ENCODE measurements at regions not wholly inside any gene's neighbourhood (a gene's known extent, or its start where the extent isn't known, plus 50 kb on each side); places are given as distances from the start of the nearest gene placed in this dataset.

DNA sequence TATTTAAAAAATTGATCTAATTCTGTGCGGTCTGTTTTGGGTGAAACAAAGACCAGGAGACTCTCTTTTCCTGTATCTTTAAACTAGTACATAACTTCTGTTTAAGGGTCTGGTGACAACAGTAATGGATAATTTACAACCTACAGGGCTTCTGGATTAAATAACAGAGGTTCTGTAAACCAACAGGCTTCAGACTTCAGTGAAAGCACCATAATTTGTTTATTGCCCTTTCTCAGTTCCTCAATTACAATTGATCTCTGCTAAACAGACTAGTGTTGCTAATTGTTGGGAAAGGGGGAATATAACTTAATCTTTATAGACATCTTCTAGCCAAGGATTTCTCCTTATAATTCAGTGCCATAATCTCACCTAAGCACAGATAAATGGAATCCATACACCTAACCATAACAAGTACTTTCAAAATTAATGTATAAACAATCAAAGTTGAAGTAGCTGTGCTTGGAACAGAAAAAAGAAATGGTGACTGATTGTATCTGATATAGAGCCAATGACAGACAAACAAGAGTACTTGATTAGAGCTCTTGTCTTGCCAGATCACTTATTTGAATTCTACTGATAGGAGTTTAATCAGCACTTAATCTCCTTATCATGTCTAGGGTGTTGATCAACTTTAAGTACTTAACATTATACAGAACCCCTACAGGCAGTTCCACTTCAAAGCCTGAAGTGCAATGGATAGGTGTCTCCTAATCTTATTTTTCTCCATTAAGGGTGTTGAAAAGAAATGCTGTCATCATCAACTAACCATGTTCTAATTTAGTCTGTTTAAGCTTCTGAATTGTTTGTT is 536.0 kb downstream of the NR2F1-AS1 start:
- no TSS peak for BruUV-seq (replicated peaks)
- POLR2A ChIA-PET: no interaction called here
- DNase-seq (ENCODE audit: low read depth, low spot score) (no peak), FAIRE-seq (no peak)
- CTCF ChIA-PET: interaction anchor here (0.9 kb wide), 1 partner anchor 22 kb away, joined by 3 read pairs; no protein-coding TSS in a partner anchor
- intact Hi-C loops (cut with micrococcal nuclease): no loop called here
- no peaks in the 10 kb centered on the region for H3K36me3 ChIP-seq (ENCODE audit: control insufficient read depth in 2 of 2, extremely low read depth in 1 of 2, insufficient read depth in 2 of 2, low read length in 2 of 2)
- no peaks in the 10 kb centered on the region for H3K9me1 ChIP-seq (replicated peaks; ENCODE audit: control insufficient read depth, extremely low read depth, insufficient read depth, low read length)
- dilution Hi-C loops (cut with MboI; ENCODE audit: extremely low pct_ligation_motif_present, low sequenced_read_pairs): no loop called here
- H3K9ac ChIP-seq (replicated peaks; ENCODE audit: extremely low read depth, insufficient read depth, low read length): no peak overlapping the region
- H3K27me3 ChIP-seq (ENCODE audit: control insufficient read depth in 2 of 2, insufficient read depth in 2 of 2, low read length in 2 of 2): no peaks in the 10 kb centered on the region
- TF ChIP-seq GATA2 (IDR thresholded peaks at IDR 0.05; ENCODE audit: insufficient read depth, insufficient read length, low read depth, low read length) (no peak), JUN (IDR thresholded peaks at IDR 0.05; ENCODE audit: borderline replicate concordance, insufficient read depth, insufficient read length, low read depth) (no peak), POLR2A (IDR thresholded peaks at IDR 0.05; ENCODE audit: low read depth, low read length) (no peak), MYC (IDR thresholded peaks at IDR 0.05; ENCODE audit: low read depth, low read length) (no peak), EZH2 (IDR thresholded peaks at IDR 0.05; ENCODE audit: borderline replicate concordance, low read depth, low read length, severe bottlenecking) (no peak), FOS (IDR thresholded peaks at IDR 0.05; ENCODE audit: borderline replicate concordance, insufficient read depth, low read length) (no peak), POLR2AphosphoS5 (IDR thresholded peaks at IDR 0.05; ENCODE audit: insufficient read depth, low read depth, low read length) (no peak)
- TF ChIP-seq, protein P1, sequence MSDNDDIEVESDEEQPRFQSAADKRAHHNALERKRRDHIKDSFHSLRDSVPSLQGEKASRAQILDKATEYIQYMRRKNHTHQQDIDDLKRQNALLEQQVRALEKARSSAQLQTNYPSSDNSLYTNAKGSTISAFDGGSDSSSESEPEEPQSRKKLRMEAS (IDR thresholded peaks at IDR 0.05; ENCODE audit: insufficient read depth, insufficient read length): no peak
- TF ChIP-seq, protein P2, sequence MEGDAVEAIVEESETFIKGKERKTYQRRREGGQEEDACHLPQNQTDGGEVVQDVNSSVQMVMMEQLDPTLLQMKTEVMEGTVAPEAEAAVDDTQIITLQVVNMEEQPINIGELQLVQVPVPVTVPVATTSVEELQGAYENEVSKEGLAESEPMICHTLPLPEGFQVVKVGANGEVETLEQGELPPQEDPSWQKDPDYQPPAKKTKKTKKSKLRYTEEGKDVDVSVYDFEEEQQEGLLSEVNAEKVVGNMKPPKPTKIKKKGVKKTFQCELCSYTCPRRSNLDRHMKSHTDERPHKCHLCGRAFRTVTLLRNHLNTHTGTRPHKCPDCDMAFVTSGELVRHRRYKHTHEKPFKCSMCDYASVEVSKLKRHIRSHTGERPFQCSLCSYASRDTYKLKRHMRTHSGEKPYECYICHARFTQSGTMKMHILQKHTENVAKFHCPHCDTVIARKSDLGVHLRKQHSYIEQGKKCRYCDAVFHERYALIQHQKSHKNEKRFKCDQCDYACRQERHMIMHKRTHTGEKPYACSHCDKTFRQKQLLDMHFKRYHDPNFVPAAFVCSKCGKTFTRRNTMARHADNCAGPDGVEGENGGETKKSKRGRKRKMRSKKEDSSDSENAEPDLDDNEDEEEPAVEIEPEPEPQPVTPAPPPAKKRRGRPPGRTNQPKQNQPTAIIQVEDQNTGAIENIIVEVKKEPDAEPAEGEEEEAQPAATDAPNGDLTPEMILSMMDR (IDR thresholded peaks at IDR 0.05; ENCODE audit: extremely low read depth in 1 of 2, insufficient read depth in 1 of 2, low read depth in 1 of 2, low read length in 2 of 2): no peak
- no peaks in the 10 kb centered on the region for H3K79me2 ChIP-seq (ENCODE audit: control insufficient read depth, insufficient read depth, low read length)
- no peak overlapping the region for H2AFZ ChIP-seq (ENCODE audit: low read depth, low read length)
- H3K27ac ChIP-seq (ENCODE audit: insufficient read depth, low read depth, low read length): no peak overlapping the region
- no peaks in the 10 kb centered on the region for H4K20me1 ChIP-seq (replicated peaks; ENCODE audit: control insufficient read depth, extremely low read depth, insufficient read depth, low read length)
- no peaks in the 10 kb centered on the region for H3K4me1 ChIP-seq (ENCODE audit: control insufficient read depth, extremely low read depth, insufficient read depth, low read length)
- H3K4me2 ChIP-seq (ENCODE audit: insufficient read depth, low read length): no peak overlapping the region
- no peak overlapping the region for H3K4me3 ChIP-seq (replicated peaks in 1 of 3; ENCODE audit: insufficient read depth in 1 of 3, low read depth in 1 of 3, low read length in 3 of 3)
- H3K9me3 ChIP-seq (replicated peaks; ENCODE audit: control insufficient read depth, insufficient read depth, low read length): no peaks in the 10 kb centered on the region

All from endothelial cell of umbilical vein (primary cell).